ENCODE measurements at regions not wholly inside any gene's neighbourhood (a gene's known extent, or its start where the extent isn't known, plus 50 kb on each side); places are given as distances from the start of the nearest gene placed in this dataset.

DNA sequence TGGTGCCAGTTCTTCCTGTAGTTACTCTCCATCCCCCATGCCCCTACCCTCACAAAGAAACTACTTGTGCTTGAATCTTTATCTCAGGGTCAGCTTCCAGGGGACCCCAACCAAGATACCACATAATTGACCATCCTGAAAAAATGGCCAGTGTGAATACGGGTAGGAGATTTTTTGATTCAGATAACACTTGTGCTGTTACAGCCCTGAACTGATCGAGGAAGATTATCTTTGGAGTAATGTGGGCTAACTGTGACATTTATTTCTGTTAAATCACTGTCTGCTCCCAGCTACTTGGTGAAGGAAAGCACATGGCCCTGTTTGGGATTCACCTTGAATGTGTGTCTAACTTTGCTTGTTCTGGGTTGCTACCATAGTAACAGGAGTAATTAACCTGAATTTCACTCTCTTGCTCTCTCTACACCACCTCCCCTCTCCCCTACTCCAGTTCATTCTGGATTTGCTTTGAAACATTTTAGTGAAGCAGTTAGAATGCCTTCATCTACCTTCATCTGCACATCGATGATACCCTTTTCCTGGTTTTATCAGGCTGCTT, 219.6 kb upstream of the CHD6 start:
- Histone ChIP-seq H3K27ac (no peak overlapping the region), H3K9me3 (no peaks in the 10 kb centered on the region), H3K4me3 (no peak overlapping the region), H3K27me3 (peaks cover 0 to 4% (median 0%) of the 10 kb centered on the region in 3 donors), H3K36me3 (no peaks in the 10 kb centered on the region), H3K4me1 (no peaks in the 10 kb centered on the region)
- no peak for DNase-seq
- 20 to 38% methylated on average over 3 of the region's 3 CpGs for WGBS, 2 donors
- TF ChIP-seq EP300 (IDR thresholded peaks at IDR 0.05) (no peak), POLR2AphosphoS5 (IDR thresholded peaks at IDR 0.05) (no peak), POLR2A (IDR thresholded peaks at IDR 0.05) (no peak)
- TF ChIP-seq, protein P1, sequence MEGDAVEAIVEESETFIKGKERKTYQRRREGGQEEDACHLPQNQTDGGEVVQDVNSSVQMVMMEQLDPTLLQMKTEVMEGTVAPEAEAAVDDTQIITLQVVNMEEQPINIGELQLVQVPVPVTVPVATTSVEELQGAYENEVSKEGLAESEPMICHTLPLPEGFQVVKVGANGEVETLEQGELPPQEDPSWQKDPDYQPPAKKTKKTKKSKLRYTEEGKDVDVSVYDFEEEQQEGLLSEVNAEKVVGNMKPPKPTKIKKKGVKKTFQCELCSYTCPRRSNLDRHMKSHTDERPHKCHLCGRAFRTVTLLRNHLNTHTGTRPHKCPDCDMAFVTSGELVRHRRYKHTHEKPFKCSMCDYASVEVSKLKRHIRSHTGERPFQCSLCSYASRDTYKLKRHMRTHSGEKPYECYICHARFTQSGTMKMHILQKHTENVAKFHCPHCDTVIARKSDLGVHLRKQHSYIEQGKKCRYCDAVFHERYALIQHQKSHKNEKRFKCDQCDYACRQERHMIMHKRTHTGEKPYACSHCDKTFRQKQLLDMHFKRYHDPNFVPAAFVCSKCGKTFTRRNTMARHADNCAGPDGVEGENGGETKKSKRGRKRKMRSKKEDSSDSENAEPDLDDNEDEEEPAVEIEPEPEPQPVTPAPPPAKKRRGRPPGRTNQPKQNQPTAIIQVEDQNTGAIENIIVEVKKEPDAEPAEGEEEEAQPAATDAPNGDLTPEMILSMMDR (IDR thresholded peaks at IDR 0.05) = no peak
- intact Hi-C loops (cut with DNase I) = no loop called here

DNA sequence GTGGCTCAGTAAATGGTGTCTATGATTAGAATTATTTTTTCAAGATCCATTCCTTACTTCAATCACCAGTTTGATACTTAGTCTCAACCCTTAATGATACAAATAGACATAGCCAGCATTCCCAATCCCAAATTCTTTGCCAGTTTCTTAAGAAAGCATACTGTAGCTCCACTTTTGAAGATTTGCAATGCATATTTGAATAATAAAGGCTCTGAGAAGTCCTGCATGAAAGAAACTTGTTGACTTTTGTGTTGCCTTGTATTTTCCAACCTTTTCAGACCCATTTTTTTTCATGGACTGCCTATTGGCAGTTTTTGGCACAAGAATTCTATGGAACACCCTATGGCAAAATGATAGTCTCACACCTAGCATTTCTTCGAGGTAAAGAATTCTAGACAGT, 215.6 kb upstream of the CHD6 start:
- Histone ChIP-seq H3K4me3 (no peak overlapping the region), H3K27me3 (peaks cover 0 to 3% (median under 1%) of the 10 kb centered on the region in 3 donors), H3K27ac (no peak overlapping the region), H3K4me1 (no peaks in the 10 kb centered on the region), H3K36me3 (no peaks in the 10 kb centered on the region), H3K9me3 (no peaks in the 10 kb centered on the region)
- WGBS, 2 donors = 79 to 93% methylated on average over 1 of the region's 1 CpG
- TF ChIP-seq, protein P1 (IDR thresholded peaks at IDR 0.05) = no peak
- no peak for TF ChIP-seq EP300 (IDR thresholded peaks at IDR 0.05)
- TF ChIP-seq POLR2AphosphoS5 (IDR thresholded peaks at IDR 0.05) = no peak
- TF ChIP-seq POLR2A (IDR thresholded peaks at IDR 0.05) = no peak
- no peak for DNase-seq
- intact Hi-C loops (cut with DNase I) = no loop called here

DNA sequence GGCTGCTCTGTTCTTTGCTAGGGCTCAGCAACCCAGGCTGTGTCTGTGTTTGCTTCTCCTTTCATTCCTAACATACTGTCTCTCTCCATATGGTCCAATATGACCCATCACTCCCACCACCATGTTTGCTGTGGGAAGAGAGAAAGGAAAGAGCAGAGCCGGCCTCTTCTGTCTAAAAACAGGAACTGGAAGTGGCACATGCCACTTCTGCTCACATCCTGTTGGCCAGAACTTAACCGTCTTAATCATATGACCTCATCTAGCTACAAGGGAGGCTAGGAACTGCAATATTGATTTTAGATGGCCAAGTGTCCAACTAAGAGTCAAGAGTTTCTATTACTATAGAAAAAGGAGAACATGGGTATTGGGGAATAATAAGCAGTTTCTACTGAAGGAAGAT, 212.5 kb upstream of the CHD6 start:
- no peak overlapping the region for H3K4me3 ChIP-seq
- no peak for DNase-seq
- H3K36me3 ChIP-seq = no peaks in the 10 kb centered on the region
- H3K27me3 ChIP-seq = peaks cover 0 to 5% (median 0%) of the 10 kb centered on the region in 3 donors
- H3K9me3 ChIP-seq = no peaks in the 10 kb centered on the region
- no peaks in the 10 kb centered on the region for H3K4me1 ChIP-seq
- intact Hi-C loops (cut with DNase I) = no loop called here
- WGBS, 2 donors = 38 to 75% methylated on average over 2 of the region's 2 CpGs
- H3K27ac ChIP-seq = no peak overlapping the region
- TF ChIP-seq POLR2AphosphoS5 (IDR thresholded peaks at IDR 0.05) = no peak
- TF ChIP-seq, protein P1 (IDR thresholded peaks at IDR 0.05) = no peak
- TF ChIP-seq POLR2A (IDR thresholded peaks at IDR 0.05) = no peak
- TF ChIP-seq EP300 (IDR thresholded peaks at IDR 0.05) = no peak

DNA sequence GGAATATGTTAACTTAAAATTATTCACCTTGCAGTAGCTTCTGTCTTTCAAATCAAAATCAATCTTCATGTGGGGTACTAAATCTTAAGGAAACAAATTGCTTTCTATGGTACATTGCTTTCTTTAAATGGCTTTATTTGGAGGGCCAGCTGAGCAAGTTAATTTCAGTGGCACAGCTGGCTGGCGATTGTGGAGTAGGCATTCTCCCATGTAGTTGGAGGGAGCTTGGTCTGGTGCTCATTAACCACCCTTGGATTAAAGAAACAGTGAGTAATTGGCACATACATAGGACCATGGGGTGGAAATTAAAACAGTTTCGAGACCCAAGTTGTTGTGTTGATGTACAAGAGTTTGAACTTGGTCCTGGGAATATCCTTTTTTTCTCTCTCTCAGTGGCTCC, 201.3 kb upstream of the CHD6 start:
- Histone ChIP-seq H3K36me3 (no peaks in the 10 kb centered on the region), H3K4me1 (no peaks in the 10 kb centered on the region), H3K27me3 (no peaks in the 10 kb centered on the region), H3K9me3 (no peaks in the 10 kb centered on the region), H3K27ac (no peak overlapping the region), H3K4me3 (no peak overlapping the region)
- DNase-seq = no peak
- intact Hi-C loops (cut with DNase I) = no loop called here
- 69 to 73% methylated on average over 2 of the region's 2 CpGs for WGBS, 2 donors
- TF ChIP-seq POLR2A (IDR thresholded peaks at IDR 0.05) (no peak), EP300 (IDR thresholded peaks at IDR 0.05) (no peak), POLR2AphosphoS5 (IDR thresholded peaks at IDR 0.05) (no peak)
- TF ChIP-seq, protein P1 (IDR thresholded peaks at IDR 0.05) = no peak

DNA sequence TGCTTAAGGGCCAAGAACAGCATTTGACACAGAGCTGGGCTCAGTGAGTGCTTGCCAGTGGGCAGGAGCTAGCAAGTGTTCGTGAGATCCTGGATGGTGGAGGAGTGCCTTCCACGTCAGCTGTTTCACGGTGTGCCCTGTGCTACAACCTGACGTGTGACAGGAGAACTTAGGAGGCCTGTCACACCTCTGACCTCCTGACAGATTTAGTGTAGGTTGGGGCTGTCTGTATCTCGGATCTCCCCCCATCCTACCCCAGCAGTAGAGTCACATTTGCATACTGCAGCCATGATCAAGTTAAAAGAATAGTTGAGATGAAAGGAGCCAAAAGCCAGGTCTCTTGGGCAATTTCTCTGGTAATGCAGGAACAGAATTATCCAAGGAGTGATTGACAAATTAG, 200.8 kb upstream of the CHD6 start:
- Histone ChIP-seq H3K27me3 (no peaks in the 10 kb centered on the region), H3K9me3 (no peaks in the 10 kb centered on the region), H3K4me1 (no peaks in the 10 kb centered on the region), H3K36me3 (no peaks in the 10 kb centered on the region), H3K27ac (no peak overlapping the region), H3K4me3 (no peak overlapping the region)
- intact Hi-C loops (cut with DNase I) = no loop called here
- 51 to 57% methylated on average over 5 of the region's 5 CpGs for WGBS, 2 donors
- no peak for TF ChIP-seq EP300 (IDR thresholded peaks at IDR 0.05)
- no peak for TF ChIP-seq POLR2A (IDR thresholded peaks at IDR 0.05)
- TF ChIP-seq POLR2AphosphoS5 (IDR thresholded peaks at IDR 0.05) = no peak
- TF ChIP-seq, protein P1 (IDR thresholded peaks at IDR 0.05) = no peak
- DNase-seq = no peak
